HG02840 (cell line): ENCODE measurements at regions not wholly inside any gene's neighbourhood (a gene's known extent, or its start where the extent isn't known, plus 50 kb on each side); places are given as distances from the start of the nearest gene placed in this dataset.

Experiments
- ATAC-seq: cut with Tn5 transposase; IDR thresholded peaks from one replicate; pipeline ENCODE4 v1.9.1; 2021; ENCODE audit warnings: mild to moderate bottlenecking, moderate library complexity, moderate number of reproducible peaks; ENCODE audit not compliant: unreplicated experiment, low FRiP score

DNA sequence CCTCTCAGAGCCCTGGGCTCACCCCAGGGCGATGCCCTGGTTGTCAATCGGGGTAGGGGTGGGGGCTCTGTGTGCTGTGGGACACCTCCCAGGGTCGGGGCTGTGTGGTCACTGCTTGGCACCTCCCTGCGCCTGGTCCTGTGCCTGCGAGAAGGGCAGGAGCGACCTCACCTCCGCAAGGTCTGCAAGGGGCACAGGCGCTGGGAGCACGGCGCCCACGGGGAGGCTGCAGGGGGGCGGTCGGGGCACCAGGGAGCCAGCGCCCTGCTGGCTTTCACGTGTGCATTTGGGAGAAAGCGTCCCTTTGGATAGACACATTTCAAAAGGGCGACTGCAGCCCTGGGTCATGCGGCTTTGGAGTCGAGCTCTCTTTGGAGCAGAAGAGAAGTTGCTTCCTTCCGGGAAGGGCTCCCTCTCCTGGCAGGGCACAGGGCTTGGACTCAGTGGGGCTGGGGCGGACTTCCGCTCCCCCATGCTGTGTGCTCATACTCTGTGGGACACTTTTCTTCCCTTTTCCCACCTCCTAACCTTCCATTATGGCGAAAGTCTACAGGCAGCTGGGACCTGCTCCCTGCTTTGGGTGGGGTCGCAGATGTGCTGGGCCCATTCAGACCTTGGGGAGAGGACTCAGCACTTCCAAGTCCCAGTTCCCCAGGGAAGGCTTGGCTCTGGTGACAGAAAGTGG is 52.9 kb upstream of the SLC28A3 start:
- no peak for ATAC-seq

DNA sequence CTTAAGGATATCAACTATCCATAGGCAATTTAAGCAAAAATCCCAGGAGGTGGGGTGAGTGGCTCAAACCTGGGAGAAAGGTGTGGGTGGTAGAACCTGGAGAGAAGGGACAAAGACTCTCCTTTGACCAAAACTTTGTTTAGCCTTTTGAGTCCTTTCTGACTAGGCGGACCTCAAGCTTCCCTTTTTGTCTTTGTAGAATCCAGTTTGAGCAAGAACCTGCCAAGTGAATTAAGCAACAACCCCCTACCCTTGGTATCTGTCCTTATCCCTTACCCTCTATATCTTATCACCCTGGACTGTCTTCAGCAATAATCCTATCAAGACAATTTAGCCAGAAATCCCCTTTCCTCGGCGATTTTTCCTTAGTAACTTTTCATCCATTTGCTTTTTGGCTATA is 53.5 kb upstream of the SLC28A3 start:
- ATAC-seq: no peak

DNA sequence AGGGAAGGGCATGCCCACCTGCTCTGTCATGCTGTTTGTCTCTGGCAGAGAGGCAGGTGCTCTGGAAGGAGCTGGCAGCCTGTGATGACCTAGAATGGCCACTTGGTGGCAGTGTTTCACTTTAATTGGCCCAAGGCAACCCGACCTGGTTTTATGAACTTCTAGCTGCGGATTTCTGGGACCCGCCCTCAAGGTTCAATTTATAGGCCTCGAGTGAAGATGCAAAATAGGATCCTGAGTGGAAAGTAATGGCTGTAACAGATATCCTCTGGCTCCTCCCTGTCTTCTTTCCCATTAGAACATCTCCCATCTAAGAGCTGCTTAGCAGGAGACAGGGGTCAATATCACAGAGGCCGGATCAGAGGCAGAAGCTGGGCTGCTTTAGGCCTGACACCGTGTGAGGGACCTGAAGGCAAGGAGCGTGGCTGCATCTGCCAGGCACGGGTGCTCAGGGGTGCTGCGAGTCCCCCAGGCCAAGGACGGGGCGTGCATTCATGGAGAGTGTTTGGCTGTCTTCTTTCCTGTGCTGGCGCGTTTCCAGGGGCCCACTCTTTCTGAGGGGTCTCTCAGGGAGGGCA is 56.7 kb upstream of the SLC28A3 start:
- ATAC-seq: no peak

DNA sequence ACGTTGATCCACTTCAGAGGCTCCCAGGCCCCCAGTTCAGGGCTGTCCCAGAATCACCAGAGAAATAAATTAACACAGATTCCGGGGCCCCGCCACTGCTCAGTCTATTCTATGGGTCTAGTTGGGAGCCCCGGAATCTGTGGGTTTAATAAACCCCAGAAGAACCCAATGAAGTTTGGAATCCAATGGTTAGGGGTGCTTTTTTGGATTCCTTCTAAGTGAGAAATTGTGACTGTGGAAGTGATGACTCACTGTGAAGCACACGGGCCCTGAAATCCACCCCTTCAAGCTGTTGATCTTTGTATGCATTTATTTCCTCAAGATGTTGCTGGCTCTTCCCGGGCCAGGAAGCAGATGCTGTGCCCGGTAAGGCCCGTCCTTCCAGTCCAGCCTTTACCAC is 57.3 kb upstream of the SLC28A3 start:
- no peak for ATAC-seq

DNA sequence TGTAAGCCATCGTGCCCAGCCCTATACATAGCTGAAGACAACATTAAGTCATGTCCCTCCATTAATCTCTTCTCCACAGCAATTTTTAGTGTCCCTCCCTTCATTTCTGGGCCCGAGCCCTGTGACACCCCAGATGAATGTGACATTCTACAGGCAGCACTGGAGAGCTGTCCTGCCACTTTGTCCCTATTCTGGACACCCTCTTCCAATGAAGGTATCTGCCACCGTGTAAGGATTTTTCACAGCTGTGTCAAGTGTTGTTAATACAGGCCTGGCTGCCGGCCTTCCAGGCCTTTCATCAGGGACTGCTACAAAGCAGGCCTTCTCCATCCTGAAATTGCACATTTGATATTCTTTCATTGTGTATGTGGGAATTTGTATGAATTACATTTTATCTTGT is 62.0 kb upstream of the SLC28A3 start:
- no peak for ATAC-seq

DNA sequence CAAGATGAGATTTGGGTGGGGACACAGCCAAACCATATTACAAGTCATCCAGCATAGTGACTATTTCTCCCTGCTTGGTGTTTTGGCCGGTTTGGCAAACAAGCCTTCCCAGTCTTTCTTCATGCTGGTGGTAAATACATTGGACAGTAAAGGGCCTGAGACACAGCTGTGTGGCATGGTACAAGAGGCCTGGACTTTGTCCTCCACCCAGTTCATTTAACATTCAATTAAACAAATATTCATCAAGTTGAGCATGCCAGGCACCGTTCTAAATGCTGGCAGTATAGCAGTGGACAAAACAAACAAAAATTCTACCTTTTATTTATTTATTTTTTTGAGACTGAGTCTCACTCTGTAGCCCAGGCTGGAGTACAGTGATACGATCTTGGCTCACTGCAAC is 62.7 kb upstream of the SLC28A3 start:
- no peak for ATAC-seq

DNA sequence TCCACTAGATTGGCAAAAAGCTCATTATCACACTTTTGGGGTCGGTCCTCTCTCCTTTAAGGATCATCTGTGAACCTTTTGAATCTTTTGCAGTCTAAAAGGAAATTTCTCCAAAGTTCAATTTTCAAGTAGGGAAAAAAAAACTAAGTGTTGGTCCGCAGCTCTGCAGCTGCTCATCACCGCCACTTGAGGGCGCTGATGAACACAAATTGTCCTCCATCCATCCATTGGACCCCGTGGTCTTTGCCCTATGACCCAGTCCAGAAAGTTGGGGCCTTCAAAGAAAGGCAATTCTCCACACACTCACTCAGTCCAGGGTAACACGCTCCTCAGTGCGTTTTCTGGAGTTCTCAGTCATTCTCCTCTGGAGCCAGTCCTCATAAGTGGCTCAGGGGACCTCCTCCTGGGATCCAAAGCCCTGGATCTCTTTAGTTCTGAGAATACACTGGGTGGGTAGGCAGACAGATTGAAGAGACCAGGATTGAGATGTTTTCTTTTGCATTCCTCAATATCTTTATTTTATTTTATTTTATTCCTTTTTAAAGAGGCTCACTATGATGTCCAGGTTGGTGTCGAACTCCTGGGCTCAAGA is 63.6 kb upstream of the SLC28A3 start:
- ATAC-seq: no peak

DNA sequence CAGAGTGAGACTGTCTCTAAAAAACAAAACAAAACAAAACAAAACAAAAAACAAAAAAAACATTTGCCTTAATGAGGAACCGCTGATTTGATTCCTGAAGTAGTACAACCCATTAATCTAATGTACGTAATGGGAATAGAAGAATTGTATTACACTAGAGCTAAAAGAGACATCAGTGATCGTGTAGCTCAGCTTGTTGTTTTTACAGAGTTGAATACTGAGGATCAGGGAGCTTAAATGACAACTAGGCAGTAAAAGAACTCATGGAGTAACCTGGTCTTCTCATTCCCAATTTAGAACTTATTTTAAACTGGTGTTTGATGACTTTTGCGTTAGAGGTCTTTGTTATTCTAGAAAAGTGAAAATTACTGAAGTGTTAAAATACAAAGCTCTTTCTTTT is 65.1 kb upstream of the SLC28A3 start:
- no peak for ATAC-seq

DNA sequence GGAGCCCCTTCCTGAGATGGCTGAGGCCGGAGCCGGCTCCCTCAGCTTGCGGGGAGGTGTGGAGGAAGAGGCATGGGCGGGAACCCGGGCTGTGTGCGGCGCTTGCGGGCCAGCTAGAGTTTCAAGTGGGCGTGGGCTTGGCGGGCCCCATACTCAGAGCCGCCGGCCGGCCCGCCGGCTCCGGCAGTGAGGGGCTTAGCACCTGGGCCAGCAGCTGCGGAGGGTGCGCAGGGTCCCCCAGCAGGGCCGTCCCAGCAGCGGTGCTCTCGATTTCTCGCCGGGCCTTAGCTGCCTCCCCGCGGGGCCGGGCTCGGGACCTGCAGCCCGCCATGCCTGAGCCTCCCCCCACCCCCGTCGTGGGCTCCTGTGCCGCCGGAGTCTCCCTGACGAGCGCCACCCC is 67.9 kb upstream of the SLC28A3 start:
- no peak for ATAC-seq

DNA sequence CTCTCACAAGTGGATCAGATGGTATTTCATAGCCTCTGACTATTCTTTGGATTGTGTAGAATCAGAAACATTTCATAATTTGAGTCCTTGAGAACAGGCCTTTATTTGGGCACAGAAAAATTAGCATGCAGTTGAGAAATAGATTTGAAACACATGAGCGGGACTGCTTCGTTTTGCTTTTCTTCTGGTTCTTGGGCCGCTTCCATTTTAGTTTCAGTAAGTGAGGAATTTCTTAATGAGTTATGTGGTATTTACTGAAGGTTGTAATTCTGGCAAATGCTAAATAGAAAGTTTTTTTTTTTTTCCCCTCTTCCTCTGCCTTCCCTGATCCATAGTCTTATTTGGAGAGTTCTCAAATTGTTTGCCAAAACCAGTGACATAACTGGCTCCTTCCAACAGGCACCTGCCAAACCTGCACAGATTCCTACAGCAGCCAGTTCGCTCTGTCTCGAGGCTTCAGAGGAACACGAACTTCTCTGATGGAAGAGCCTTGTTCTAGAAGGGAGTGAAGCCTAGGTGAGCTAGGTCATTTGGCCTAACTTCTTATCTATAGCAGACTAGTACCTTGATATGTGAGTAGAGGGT is 71.2 kb upstream of the SLC28A3 start:
- ATAC-seq: no peak

DNA sequence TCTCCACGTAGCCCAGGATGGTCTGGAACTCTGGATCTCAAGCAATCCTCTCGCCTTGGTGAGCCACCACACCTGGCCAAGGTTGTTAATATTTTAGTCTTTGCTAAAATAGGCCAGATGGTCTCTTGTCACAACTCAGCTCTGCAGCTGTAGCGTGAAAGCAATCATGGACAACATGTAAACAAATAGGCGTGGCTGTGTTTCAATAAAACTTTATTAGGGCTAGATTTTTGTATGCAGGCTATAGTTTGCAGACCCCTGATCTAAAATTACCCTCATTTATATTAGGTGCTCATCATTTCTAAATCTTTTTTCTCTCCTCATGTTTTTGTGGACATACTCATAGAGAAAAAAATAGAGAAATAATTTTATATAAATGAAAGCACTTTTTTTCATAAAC is 72.1 kb upstream of the SLC28A3 start:
- ATAC-seq: no peak

DNA sequence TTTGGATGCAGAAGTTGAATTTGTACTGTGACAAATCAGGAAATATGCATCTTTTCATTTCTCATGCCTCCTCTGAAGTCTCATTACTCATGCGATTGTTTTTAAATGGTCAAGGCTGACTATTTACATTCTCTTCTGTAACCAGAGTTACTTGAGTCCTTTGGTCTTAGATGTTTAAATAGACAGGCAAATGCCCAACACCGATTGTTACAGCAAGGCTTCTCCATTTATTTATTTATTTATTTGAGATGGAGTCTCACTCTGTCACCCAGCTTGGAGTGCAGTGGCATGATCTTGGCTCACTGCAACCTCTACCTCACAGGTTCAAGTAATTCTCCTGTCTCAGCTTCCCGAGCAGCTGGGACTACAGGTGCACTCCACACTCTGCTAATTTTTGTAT is 72.7 kb upstream of the SLC28A3 start:
- ATAC-seq: no peak

DNA sequence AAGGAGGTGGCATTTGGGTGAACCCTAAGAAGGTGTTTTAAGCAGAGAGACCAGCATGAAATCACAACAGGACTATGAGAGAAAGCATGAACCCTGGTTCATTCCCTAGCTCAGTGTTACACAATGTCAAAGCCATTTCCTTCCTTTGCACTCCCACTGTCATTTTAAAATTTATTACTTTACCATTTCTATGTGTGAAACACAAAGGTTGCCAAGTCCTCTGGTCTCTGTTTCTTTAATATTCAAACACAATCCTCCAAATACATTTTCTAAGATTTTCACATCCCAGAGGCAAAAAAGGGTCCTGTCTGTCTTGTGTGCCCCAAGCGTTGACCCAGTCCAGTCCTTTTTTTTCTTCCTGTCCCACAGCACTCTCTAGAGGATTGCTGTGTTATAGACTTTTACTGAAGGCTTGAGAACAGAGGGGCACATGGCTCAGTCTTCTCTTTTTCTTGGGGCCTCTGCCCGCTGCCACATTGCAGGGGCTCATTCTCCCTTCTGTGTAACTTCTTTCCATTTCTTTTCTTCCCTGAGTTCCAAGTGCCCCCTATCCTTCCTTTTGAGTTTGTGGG is 78.6 kb upstream of the SLC28A3 start:
- ATAC-seq: no peak

DNA sequence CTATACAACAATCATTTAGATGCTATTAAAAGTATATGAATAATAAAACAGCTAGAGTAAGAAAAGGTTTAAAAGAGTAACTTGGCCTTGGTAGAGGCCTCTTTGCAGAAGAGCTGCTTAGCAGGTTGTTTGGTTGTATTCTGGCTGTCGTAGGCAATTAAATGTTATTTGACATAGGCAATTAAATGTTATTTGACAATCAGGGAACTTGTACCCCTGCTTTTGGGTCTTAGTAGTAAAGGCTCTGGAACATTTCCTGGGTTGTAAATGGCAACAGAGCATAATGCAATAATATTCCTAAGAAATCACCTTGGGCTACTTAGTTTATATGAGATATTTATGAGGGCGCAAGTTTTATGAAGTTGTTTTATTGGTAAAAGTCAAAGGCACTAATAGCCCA is 84.4 kb upstream of the SLC28A3 start:
- no peak for ATAC-seq

DNA sequence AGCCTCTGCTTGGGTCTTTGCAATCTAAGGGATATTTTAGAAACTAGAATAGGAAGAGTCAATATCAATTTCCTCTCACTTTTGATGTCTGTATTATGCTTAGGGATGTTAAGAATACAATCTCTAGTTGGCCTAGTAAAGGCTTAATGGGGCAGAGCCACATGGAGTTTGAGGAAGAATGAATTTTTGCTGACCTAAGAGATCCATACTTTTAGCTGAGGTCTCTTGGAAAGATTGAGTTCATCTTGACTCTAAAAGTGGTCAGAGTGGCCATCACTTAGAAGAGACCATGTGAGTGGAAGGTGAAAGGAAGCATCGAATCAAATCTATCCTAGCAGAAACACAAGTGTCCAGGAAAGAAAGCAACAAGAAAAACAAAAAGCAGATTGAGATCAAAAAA is 92.2 kb upstream of the SLC28A3 start:
- no peak for ATAC-seq

DNA sequence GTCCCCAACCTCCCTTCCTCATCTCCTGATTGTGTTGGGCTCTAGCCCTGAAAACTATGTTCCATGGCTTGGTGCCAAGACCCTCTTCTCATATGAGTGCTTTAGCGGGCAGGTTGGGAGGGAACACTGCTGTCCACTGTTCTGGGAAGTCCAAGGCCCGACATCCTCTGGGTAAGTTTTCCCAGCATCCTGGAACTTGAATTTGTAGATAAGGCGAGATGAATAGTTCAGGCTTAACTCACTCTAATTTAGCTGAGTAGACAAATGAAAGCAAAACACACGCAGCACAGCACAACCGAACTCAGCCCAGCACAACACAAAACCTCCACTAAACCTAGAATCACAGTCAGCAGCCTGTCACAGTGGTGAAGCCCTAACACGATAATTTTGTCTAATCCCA is 95.3 kb upstream of the SLC28A3 start:
- ATAC-seq: no peak

DNA sequence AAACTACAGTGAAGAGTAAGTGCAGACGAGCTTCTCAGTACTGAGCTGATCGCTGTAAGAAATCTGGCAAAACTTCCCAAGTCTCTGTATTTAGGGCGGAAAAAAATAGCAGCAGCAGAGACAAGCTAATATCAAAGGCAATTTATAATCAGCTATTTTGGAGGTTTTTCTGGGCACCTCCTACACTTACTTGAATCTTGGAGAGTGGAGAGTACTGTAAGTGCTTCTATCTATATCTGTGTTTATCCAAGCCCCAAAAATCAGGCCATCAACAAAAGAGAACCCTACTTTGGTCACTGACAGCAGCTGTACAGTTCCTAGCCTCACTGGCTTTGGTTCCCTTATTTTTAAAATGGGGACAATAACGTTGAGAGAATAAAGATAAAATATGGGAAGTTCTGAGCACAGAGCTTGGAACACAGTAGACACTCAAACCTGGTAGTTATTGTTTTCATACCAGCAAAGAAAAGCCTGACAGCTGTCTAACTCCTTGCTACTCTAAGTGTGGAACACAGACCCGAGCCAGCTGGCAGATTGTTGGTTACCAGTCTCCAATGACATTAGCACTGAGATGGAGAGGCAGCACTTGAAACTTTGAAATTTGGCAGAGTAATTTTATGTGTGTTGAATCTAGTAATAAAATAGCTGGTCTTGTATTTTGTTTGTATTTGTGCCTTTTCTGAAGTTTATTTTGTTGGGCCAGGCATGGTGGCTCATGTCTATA is 96.0 kb upstream of the SLC28A3 start:
- no peak for ATAC-seq

DNA sequence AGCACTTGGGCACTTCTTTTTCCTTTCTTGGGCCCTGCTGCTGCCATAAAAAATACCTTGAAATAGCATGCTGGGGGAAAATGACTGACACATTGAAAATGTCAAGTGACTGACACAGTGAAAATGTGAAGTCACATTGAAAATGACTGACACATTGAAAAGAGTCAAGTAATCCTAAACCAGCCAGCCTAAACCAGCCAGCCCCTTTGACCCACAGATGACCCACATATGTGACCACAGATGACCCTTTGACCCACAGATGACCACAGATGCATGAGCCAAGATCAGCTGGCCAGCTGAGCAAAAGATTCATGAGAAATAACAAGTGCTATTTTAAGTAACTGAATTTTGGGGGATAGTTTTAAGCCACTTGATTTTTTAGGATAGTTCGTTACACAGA is 97.8 kb upstream of the SLC28A3 start:
- ATAC-seq: no peak

DNA sequence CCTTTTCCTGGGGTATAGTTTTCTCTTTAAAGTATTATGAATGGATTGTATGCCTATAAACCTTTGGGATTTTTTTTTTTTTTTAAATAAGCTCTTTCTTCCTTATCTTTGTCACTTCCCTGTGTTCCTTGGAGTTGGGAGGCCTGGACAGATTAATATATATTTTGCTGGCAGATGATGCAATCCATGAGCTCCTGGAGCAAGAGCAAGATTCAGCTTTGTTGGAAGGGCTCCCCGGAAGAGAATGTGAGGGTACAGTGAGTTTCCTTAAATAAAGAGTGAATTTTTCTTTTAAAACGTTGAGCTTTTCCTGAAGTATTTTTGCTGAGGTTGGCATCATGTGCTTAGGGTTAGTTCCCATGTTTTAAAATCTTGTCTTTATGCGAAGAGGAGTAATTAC is 98.7 kb upstream of the SLC28A3 start:
- ATAC-seq: no peak

DNA sequence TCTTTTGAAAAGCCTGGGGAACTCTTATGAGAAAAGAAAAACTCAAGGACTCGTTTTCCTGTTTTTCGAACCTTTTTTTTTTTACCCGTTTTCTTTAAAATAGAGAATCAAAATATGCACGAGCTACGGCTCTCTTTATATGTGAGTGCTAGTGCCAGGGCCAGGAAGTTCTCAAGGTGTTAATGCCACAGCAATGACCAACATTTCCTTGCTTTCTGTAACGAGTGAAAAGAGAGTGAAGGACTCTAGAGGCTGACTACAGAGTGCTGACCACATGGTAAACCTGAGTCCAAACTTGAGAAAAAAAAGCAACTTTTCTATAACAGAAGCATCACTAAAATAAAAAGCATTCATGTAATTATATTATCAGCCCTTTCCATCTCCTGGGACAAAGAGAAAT is 102.2 kb upstream of the SLC28A3 start:
- no peak for ATAC-seq

DNA sequence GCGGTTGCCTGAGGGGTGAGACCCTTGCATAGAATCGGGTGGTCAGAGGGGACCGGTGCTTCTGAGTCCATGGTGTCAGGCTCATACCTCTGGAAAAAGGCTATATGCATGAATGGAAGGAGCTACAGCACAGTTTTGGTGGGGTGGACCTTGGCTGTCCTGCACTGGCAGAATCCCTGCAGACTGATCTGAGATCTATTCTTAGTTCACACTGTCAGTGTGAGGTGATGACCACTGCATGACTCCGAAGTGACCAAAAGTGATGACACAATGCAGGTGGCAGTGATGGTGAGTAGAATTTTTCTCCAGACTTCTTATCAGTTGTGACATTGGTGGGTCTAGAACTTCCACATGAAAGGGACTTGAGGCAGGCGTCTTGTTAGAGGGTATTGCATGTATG is 105.2 kb upstream of the SLC28A3 start:
- ATAC-seq: no peak
